OCI-LY7 (cell line): ENCODE measurements at regions not wholly inside any gene's neighbourhood (a gene's known extent, or its start where the extent isn't known, plus 50 kb on each side); places are given as distances from the start of the nearest gene placed in this dataset.

ENCODE experiments used
- CTCF ChIP-seq: fragments of 200-600 bp; sonication (generic); conservative IDR thresholded peaks from 2 replicates; pipeline ENCODE4 v1.5.1; 2014; ENCODE audit warnings: mild to moderate bottlenecking, antibody characterized with exemption, low read length, moderate library complexity, mixed read lengths
- EZH2phosphoT487 ChIP-seq: fragments of 200-600 bp; sonication (generic); IDR thresholded peaks from 2 replicates; pipeline ENCODE4 v1.6.1; 2018; ENCODE audit warnings: low read depth, borderline replicate concordance, mild to moderate bottlenecking, mixed run types, antibody characterized with exemption, low read length, moderate library complexity, mixed read lengths

GRCh38 chr1:17892225-17892624 is 137.1 kb downstream of the ACTL8 start:
- no peak for TF ChIP-seq CTCF
- TF ChIP-seq EZH2phosphoT487 = no peak
